ENCODE measurements at regions not wholly inside any gene's neighbourhood (a gene's known extent, or its start where the extent isn't known, plus 50 kb on each side); places are given as distances from the start of the nearest gene placed in this dataset.
"Not testable (repeated sequence)": the region's sequence is repeated elsewhere in the genome, so short reads cannot be mapped to it uniquely, and the experiment has no call there.

- Mint-ChIP-seq H3K9me3 (no peaks in the 10 kb centered on the region), H3K36me3 (no peaks in the 10 kb centered on the region), H3K27ac (no peak overlapping the region), H3K4me1 (no peaks in the 10 kb centered on the region), H3K4me3 (no peak overlapping the region), H3K27me3 (no peaks in the 10 kb centered on the region)
- no peak for DNase-seq
- ATAC-seq (replicated peaks) = no peak
Observed at GRCh38 chr4:111043286-111043685, 420.4 kb upstream of the PITX2 start.

DNA sequence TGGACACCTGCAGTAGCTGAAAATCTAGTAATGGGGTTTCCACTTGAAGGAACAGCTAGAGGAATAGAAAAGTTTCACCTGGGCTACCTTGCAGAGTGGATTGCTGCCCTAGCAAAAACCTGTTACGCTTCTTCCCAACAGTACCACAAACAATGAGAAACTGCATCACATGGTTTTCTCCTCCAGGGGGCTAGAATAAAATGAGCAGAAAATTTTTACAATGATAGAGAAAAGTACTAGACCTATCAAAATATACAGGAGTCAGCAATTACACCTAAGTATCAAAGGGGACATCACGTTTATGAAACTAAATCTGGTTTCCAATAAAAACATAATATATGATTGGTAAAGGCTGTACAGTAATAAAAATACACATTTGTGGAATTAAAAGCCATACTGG lies 423.1 kb upstream of the PITX2 start:
- no peak for ATAC-seq (replicated peaks)
- Mint-ChIP-seq H3K9me3 (peaks cover 4 to 5% of the 10 kb centered on the region in 2 donors), H3K27ac (no peak overlapping the region), H3K36me3 (no peaks in the 10 kb centered on the region), H3K4me3 (no peak overlapping the region), H3K27me3 (no peaks in the 10 kb centered on the region), H3K4me1 (no peaks in the 10 kb centered on the region)
- DNase-seq = no peak

DNA sequence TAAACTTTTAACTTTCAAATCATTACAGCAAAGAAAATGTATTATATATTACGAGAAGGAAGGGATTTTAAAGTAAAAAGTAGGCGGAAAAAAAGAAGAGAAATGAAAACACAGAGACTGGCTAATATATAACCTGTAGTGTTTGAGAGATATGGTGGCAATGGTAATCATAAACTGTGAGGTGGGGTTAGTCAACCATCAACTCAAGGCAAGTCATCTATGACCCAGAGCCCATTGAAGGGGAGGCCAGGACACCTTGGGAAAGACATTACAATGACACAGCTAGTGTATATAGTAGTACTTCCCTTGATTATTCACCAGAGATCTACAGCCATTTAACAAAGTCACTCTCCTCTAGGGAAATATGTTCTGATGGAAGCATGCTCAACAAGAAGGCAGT lies 423.9 kb upstream of the PITX2 start:
- Mint-ChIP-seq H3K4me3 (no peak overlapping the region), H3K36me3 (no peaks in the 10 kb centered on the region), H3K27me3 (no peaks in the 10 kb centered on the region), H3K9me3 (peaks cover 6 to 9% of the 10 kb centered on the region in 2 donors), H3K27ac (no peak overlapping the region), H3K4me1 (no peaks in the 10 kb centered on the region)
- no peak for DNase-seq
- no peak for ATAC-seq (replicated peaks)

GRCh38 chr4:111048316-111048715 lies 425.4 kb upstream of the PITX2 start:
- DNase-seq = no peak
- Mint-ChIP-seq H3K9me3 (peaks cover 10 to 13% of the 10 kb centered on the region in 2 donors), H3K4me1 (no peaks in the 10 kb centered on the region), H3K27ac (no peak overlapping the region), H3K36me3 (no peaks in the 10 kb centered on the region), H3K4me3 (no peak overlapping the region), H3K27me3 (no peaks in the 10 kb centered on the region)
- ATAC-seq (replicated peaks) = peak in 1 of 2 donors; percentile 23

DNA sequence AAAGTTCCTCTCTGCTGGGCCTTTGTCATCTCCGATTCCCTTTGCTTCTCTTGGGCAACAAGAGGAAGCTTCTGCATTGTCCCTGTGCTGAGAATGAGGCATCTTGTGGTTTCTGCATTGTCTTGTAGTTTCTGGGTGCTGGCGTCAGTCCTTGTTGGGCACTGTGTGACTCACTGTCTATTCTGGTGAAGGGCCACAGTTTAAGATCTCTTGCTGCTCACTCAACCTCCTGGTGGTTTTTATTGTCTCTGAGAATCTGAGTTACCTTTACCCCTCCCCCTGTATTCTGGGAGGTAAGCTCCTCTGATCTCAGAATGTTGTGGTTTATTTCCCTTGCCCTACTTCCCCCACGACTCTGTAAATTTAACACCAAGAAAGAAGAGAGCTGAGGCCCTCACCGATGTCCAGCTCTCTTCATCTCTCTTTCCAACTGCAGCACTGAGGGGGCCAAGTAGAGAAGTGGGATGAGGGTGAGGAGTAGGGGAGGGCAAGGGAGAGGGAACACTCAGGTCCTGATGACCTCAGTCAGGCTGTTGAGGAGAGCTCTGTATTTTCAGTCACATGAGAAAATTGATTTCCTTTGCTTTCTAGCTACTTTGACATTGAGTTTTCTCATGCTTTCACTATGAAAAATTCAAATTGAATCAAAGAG lies 441.6 kb upstream of the PITX2 start:
- DNase-seq = no peak
- Mint-ChIP-seq H3K27ac (no peak overlapping the region), H3K4me1 (no peaks in the 10 kb centered on the region), H3K4me3 (no peak overlapping the region), H3K36me3 (no peaks in the 10 kb centered on the region), H3K9me3 (peaks cover 0 to 3% of the 10 kb centered on the region in 2 donors), H3K27me3 (no peaks in the 10 kb centered on the region)
- no peak for ATAC-seq (replicated peaks)

GRCh38 chr4:111066001-111066400 lies 443.1 kb upstream of the PITX2 start:
- Mint-ChIP-seq H3K4me3 (no peak overlapping the region), H3K9me3 (peaks cover 0 to 3% of the 10 kb centered on the region in 2 donors), H3K27me3 (no peaks in the 10 kb centered on the region), H3K27ac (no peak overlapping the region), H3K36me3 (no peaks in the 10 kb centered on the region), H3K4me1 (no peaks in the 10 kb centered on the region)
- no peak for DNase-seq
- ATAC-seq (replicated peaks) = no peak

DNA sequence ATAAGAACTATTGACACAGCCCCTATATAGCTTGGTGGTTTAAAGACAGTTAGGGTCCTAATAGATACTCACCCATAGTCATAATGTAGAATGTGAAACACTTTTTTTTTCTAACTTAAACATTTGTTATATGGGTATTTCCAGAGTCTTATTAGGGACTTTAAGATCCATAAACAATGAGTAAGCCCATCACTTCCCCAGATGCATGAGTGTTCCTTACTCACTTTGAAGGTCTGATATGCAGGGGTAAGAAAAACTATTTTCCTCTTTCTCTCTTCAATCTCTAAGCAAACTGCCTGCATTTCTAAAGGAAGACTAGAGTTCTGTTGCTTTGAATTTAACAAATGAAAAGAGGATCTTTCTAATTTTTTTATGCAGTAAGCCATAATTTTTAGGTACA lies 443.6 kb upstream of the PITX2 start:
- DNase-seq (no peak), ATAC-seq (replicated peaks) (no peak)
- Mint-ChIP-seq H3K27ac (no peak overlapping the region), H3K36me3 (no peaks in the 10 kb centered on the region), H3K4me1 (no peaks in the 10 kb centered on the region), H3K4me3 (no peak overlapping the region), H3K27me3 (no peaks in the 10 kb centered on the region), H3K9me3 (peaks cover 0 to 3% of the 10 kb centered on the region in 2 donors)

GRCh38 chr4:111066887-111067286 lies 444.0 kb upstream of the PITX2 start:
- ATAC-seq (replicated peaks) = no peak
- no peak overlapping the region for H3K4me3 Mint-ChIP-seq
- no peaks in the 10 kb centered on the region for H3K27me3 Mint-ChIP-seq
- no peaks in the 10 kb centered on the region for H3K36me3 Mint-ChIP-seq
- peaks cover 0 to 3% of the 10 kb centered on the region in 2 donors for H3K9me3 Mint-ChIP-seq
- H3K27ac Mint-ChIP-seq = no peak overlapping the region
- DNase-seq = no peak
- H3K4me1 Mint-ChIP-seq = no peaks in the 10 kb centered on the region

DNA sequence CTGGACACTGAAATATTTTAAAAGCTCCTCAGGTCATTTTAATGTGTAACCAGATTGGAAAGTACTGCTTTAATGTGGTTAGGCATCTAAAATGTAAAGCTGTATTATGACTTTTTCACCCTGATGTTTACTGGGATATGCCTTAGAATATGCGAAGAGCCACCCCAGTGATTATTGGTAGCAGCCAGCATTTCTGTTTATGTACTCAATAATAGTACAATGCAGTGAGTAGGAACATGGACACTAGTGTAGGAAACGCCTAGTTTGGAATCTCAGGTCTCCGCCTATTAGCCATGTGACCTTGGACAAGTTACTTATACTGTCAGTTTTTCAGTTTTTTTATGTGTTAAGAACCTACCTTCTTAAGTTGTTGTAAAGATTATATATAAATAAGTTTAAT lies 446.0 kb upstream of the PITX2 start:
- Mint-ChIP-seq H3K27ac (no peak overlapping the region), H3K36me3 (no peaks in the 10 kb centered on the region), H3K9me3 (peaks cover 0 to 4% of the 10 kb centered on the region in 2 donors), H3K4me3 (no peak overlapping the region), H3K4me1 (no peaks in the 10 kb centered on the region), H3K27me3 (no peaks in the 10 kb centered on the region)
- DNase-seq = no peak
- ATAC-seq (replicated peaks) = no peak

DNA sequence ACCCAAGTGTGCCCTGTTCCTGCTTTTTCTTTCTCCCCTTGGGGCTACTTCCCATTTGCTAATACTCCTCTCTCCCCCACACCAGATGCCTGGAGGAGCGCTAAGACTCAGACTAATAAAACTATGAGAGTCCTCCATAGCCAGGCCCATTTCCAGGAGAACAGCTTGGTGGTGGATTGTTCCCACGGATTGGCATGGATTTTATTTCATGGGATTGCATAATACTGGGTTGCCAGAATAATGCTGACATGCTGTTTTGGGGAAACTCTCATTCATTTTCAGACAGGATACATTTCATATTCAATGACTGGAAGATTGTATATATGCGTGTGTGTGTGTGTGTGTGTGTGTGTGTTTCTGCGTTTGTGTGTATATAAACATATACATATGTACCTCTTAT lies 447.5 kb upstream of the PITX2 start:
- DNase-seq (no peak), ATAC-seq (replicated peaks) (no peak)
- H3K9me3 Mint-ChIP-seq = peaks cover 4 to 5% of the 10 kb centered on the region in 2 donors
- no peaks in the 10 kb centered on the region for H3K27me3 Mint-ChIP-seq
- H3K27ac Mint-ChIP-seq = no peak overlapping the region
- no peak overlapping the region for H3K4me3 Mint-ChIP-seq
- no peaks in the 10 kb centered on the region for H3K4me1 Mint-ChIP-seq
- H3K36me3 Mint-ChIP-seq = no peaks in the 10 kb centered on the region

DNA sequence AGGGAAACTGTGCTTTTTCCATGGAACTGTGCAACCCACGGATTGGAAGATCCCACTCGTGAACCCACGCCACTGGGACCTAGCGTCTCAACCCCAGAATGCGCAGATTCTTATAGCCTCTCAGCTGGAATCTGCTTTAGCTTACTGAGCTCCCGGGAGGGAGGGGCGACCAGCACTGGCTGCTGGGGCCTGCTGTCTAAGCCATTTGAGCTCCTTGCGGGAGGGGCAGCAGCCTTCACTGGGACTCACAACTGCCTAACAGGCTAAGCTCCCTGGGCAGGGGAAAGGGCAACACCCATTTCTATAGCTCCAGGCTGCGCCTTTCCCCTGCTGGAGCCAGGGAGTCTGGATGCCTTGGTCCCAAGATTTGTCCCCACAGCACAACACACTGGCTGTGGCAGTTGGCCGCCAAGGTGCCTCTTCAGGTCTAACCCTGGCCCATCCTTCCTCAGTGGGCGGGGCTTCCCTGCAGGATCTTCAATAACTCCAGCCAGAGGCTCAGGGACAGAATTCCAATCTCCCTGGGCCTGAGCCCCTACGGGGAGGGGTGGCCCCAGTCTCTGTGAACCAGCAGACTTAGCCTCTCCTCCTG lies 451.7 kb upstream of the PITX2 start:
- Mint-ChIP-seq H3K36me3 (no peaks in the 10 kb centered on the region), H3K27me3 (no peaks in the 10 kb centered on the region), H3K4me3 (no peak overlapping the region), H3K4me1 (no peaks in the 10 kb centered on the region), H3K9me3 (peaks cover 13 to 17% of the 10 kb centered on the region in 2 donors), H3K27ac (no peak overlapping the region)
- no peak for ATAC-seq (replicated peaks)
- no peak for DNase-seq

GRCh38 chr4:111076299-111076698 lies 453.4 kb upstream of the PITX2 start:
- H3K36me3 Mint-ChIP-seq; H3K27ac Mint-ChIP-seq; H3K27me3 Mint-ChIP-seq; ATAC-seq (replicated peaks); DNase-seq; H3K4me1 Mint-ChIP-seq; H3K4me3 Mint-ChIP-seq: not testable (repeated sequence)
- H3K9me3 Mint-ChIP-seq = peaks cover 20 to 23% of the 10 kb centered on the region in 2 donors

- DNase-seq (no peak), ATAC-seq (replicated peaks) (no peak)
- Mint-ChIP-seq H3K27me3 (no peaks in the 10 kb centered on the region), H3K4me1 (no peaks in the 10 kb centered on the region), H3K4me3 (no peak overlapping the region), H3K36me3 (no peaks in the 10 kb centered on the region), H3K9me3 (peaks cover 0 to 2% of the 10 kb centered on the region in 2 donors), H3K27ac (no peak overlapping the region)
Observed at GRCh38 chr4:111108153-111108552, 485.3 kb upstream of the PITX2 start.

- no peaks in the 10 kb centered on the region for H3K27me3 Mint-ChIP-seq
- ATAC-seq (replicated peaks) (no peak), DNase-seq (no peak)
- H3K27ac Mint-ChIP-seq = no peak overlapping the region
- no peak overlapping the region for H3K4me3 Mint-ChIP-seq
- no peaks in the 10 kb centered on the region for H3K36me3 Mint-ChIP-seq
- H3K4me1 Mint-ChIP-seq = no peaks in the 10 kb centered on the region
- peaks cover 0 to 2% of the 10 kb centered on the region in 2 donors for H3K9me3 Mint-ChIP-seq
Observed at GRCh38 chr4:111113591-111113990, 490.7 kb upstream of the PITX2 start.

DNA sequence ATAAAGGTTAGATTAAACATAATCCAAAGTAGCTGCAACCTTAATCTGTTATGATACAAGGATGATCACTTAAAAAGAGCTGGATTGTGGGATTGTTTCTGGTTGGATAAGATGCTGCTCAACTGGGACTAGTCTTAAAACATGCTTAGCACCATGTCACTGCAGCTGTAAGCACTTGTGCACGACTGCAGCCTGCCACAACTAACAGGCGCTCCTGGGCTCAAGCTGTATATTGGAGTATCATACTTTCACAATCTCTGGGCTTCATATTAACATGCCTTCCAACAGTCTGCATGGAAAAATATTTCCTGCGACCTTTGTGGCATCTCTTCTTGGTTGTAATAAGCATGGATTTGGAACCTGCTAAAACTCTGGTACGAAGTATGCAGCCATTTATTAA lies 493.0 kb upstream of the PITX2 start:
- Mint-ChIP-seq H3K27me3 (no peaks in the 10 kb centered on the region), H3K27ac (no peak overlapping the region), H3K4me3 (no peak overlapping the region), H3K9me3 (peaks cover 0 to 6% of the 10 kb centered on the region in 2 donors), H3K36me3 (no peaks in the 10 kb centered on the region), H3K4me1 (no peaks in the 10 kb centered on the region)
- no peak for ATAC-seq (replicated peaks)
- no peak for DNase-seq

All from stimulated activated naive B cell treated with anti-CD40 and anti-IgM and Interleukin-4, amounts not matched to agents 10 μg/mL and 1 μg/mL and 100 μg/mL, for 72 hours (primary cell).